ENCODE measurements at regions not wholly inside any gene's neighbourhood (a gene's known extent, or its start where the extent isn't known, plus 50 kb on each side); places are given as distances from the start of the nearest gene placed in this dataset.
"Not testable (repeated sequence)": the region's sequence is repeated elsewhere in the genome, so short reads cannot be mapped to it uniquely, and the experiment has no call there.

GRCh38 chr3:177358977-177359592 lies 161.8 kb upstream of the TBL1XR1 start:
- Mint-ChIP-seq H3K4me1 (peaks cover 36% of the 10 kb centered on the region), H3K27me3 (no peaks in the 10 kb centered on the region), H3K27ac (peak overlapping the region; percentile 98), H3K4me3 (peak overlapping the region; percentile 85), H3K36me3 (ENCODE audit: low read depth) (no peaks in the 10 kb centered on the region)
- ATAC-seq (peak; percentile 32), DNase-seq (peak in 2 of 3 donors; percentile 17 to 19)
- no peaks in the 10 kb centered on the region for H3K9me3 ChIP-seq (ENCODE audit: control insufficient read depth, low read length, poor library complexity, severe bottlenecking)

- peak; percentile 88 for ATAC-seq
- H3K9me3 ChIP-seq (ENCODE audit: control insufficient read depth, low read length, poor library complexity, severe bottlenecking): no peaks in the 10 kb centered on the region
- Mint-ChIP-seq H3K4me1 (peaks cover 36% of the 10 kb centered on the region), H3K4me3 (peak overlapping the region; percentile 85), H3K27ac (peak overlapping the region; percentile 98), H3K27me3 (no peaks in the 10 kb centered on the region), H3K36me3 (ENCODE audit: low read depth) (no peaks in the 10 kb centered on the region)
- peak; percentile 89 to 96 (median 92) for DNase-seq
Measured at GRCh38 chr3:177359593-177360357, 162.5 kb upstream of the TBL1XR1 start.

GRCh38 chr3:177361081-177361938 lies 164.0 kb upstream of the TBL1XR1 start:
- H3K36me3 Mint-ChIP-seq (ENCODE audit: low read depth): no peaks in the 10 kb centered on the region
- H3K9me3 ChIP-seq (ENCODE audit: control insufficient read depth, low read length, poor library complexity, severe bottlenecking): no peaks in the 10 kb centered on the region
- ATAC-seq (no peak), DNase-seq (no peak)
- peak overlapping the region; percentile 85 for H3K4me3 Mint-ChIP-seq
- peaks cover 36% of the 10 kb centered on the region for H3K4me1 Mint-ChIP-seq
- peak overlapping the region; percentile 98 for H3K27ac Mint-ChIP-seq
- no peaks in the 10 kb centered on the region for H3K27me3 Mint-ChIP-seq

- Mint-ChIP-seq H3K36me3 (ENCODE audit: low read depth) (peaks cover 2% of the 10 kb centered on the region), H3K4me3 (no peak overlapping the region), H3K27ac (no peak overlapping the region), H3K27me3 (no peaks in the 10 kb centered on the region), H3K4me1 (peaks cover 37% of the 10 kb centered on the region)
- H3K9me3 ChIP-seq (ENCODE audit: control insufficient read depth, low read length, poor library complexity, severe bottlenecking): no peaks in the 10 kb centered on the region
- ATAC-seq (no peak), DNase-seq (no peak)
Measured at GRCh38 chr3:177362626-177363025, 165.3 kb upstream of the TBL1XR1 start.

DNA sequence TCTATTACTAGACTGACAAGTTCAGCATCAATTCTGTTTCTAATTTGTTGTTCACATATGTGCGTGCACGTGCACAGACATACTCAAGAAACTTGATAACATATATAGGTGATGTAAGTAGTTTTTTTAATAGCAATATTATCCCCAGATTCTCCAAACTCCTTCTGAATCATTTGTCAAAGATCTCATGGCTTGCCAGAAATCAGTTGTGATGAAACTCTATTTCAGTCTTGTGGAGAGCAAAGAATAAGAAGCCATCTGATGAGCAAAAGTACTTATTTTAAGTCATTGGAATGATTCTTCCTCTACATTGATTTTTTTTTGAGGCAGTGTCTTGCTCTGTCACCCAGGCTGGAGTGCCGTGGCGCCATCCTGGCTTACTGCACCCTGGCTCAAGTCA lies 167.0 kb upstream of the TBL1XR1 start:
- H3K27me3 Mint-ChIP-seq: no peaks in the 10 kb centered on the region

DNA sequence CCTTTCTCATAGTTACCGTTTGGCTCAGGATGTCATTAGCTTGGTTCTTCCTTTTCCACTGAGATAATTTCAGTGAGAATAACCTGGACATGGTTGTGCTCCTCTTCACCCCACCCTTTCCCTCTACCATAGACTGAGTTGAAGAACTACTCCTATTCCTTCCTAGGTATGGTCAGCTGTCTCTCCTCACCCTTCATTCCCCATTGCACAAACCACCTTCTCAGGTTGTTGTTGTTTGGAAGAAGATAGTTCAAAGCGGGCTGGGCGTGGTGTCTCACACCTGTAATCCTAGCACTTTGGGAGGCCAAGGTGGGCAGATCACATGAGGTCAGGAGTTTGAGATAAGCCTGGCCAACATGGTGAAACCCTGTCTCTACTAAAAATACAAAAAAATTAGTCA lies 168.0 kb upstream of the TBL1XR1 start:
- H3K27me3 Mint-ChIP-seq; H3K4me3 Mint-ChIP-seq; H3K9me3 ChIP-seq (ENCODE audit: control insufficient read depth, low read length, poor library complexity, severe bottlenecking); H3K27ac Mint-ChIP-seq; DNase-seq; H3K36me3 Mint-ChIP-seq (ENCODE audit: low read depth); ATAC-seq: not testable (repeated sequence)
- peaks cover 16% of the 10 kb centered on the region for H3K4me1 Mint-ChIP-seq

More for the DNA sequence above, 167.0 kb upstream of the TBL1XR1 start:
- no peak overlapping the region for H3K4me3 Mint-ChIP-seq
- no peaks in the 10 kb centered on the region for H3K9me3 ChIP-seq (ENCODE audit: control insufficient read depth, low read length, poor library complexity, severe bottlenecking)
- H3K36me3 Mint-ChIP-seq (ENCODE audit: low read depth): peaks cover 4% of the 10 kb centered on the region
- no peak overlapping the region for H3K27ac Mint-ChIP-seq
- H3K4me1 Mint-ChIP-seq: peaks cover 22% of the 10 kb centered on the region
- no peak for DNase-seq
- no peak for ATAC-seq

DNA sequence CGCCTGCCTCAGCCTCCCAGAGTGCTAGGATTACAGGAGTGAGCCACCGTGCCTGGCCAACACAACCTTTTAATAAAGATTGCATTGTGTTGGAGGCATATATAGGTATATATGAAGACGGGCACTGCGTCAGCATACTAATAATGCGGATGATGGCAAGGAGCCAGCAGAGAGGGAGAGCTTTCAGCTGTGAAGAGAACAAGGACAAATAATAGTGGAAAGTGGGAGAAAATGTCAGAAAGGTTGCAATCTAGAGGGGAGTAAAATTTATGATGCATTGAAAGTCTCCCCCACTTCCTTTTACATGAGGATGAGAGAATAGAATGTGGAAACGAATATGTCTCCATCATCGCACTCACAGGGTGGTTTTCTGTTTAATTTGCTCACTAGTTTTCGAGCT lies 170.5 kb upstream of the TBL1XR1 start:
- no peaks in the 10 kb centered on the region for H3K9me3 ChIP-seq (ENCODE audit: control insufficient read depth, low read length, poor library complexity, severe bottlenecking)
- peaks cover 10% of the 10 kb centered on the region for H3K4me1 Mint-ChIP-seq
- peaks cover 4% of the 10 kb centered on the region for H3K36me3 Mint-ChIP-seq (ENCODE audit: low read depth)
- H3K4me3 Mint-ChIP-seq: no peak overlapping the region
- H3K27me3 Mint-ChIP-seq: no peaks in the 10 kb centered on the region
- DNase-seq: no peak
- no peak overlapping the region for H3K27ac Mint-ChIP-seq
- no peak for ATAC-seq

DNA sequence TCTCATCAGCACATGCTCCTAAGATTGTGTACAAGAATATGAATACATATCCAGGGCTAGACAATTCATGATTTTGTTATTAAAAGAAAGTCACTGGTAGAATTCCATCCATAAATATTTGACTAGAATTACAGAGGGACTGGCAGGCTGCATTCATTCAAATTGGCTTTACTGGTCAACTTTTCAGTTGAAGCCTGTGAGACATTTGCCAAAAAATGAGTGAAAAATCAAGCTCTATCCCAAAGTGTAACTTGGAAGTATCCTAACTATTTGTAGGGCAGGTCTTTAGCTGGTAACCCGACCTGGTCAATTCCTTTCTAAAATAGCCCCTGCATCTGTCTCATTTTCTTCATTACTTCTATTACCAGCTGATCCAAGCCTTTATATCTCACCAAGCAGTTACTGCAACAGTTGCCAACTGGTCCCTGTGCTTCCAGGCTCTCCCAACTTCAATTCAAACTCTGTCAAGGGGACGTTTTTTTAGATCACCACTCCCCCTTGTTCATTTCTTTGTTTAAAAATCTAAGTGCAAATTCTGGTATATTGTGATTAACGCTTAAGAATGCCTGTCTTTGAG lies 173.1 kb upstream of the TBL1XR1 start:
- Mint-ChIP-seq H3K36me3 (ENCODE audit: low read depth) (peaks cover 4% of the 10 kb centered on the region), H3K4me3 (no peak overlapping the region), H3K4me1 (peaks cover 8% of the 10 kb centered on the region), H3K27ac (no peak overlapping the region), H3K27me3 (no peaks in the 10 kb centered on the region)
- ATAC-seq (no peak), DNase-seq (no peak)
- no peaks in the 10 kb centered on the region for H3K9me3 ChIP-seq (ENCODE audit: control insufficient read depth, low read length, poor library complexity, severe bottlenecking)

DNA sequence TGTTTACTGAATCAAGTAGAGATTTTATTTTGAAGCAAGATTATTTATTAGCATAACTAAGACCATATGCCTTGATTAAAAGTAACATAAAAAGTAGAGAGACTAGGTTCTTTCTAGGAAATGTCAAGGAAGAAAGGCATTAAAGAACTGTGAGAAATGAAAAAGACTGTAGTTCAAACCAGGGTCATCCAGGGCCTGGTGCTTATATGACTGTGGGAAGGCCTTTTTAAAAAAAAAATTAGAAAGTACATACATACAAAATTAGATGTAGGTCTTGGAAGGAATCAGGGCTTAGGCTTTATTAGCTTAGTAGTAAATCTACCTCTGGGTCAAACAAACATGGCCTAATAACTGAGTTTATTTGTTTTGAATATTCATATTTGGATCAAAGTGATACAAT lies 173.9 kb upstream of the TBL1XR1 start:
- no peak for DNase-seq
- Mint-ChIP-seq H3K27ac (no peak overlapping the region), H3K4me3 (no peak overlapping the region), H3K27me3 (no peaks in the 10 kb centered on the region), H3K4me1 (peaks cover 8% of the 10 kb centered on the region), H3K36me3 (ENCODE audit: low read depth) (peaks cover 7% of the 10 kb centered on the region)
- H3K9me3 ChIP-seq (ENCODE audit: control insufficient read depth, low read length, poor library complexity, severe bottlenecking): no peaks in the 10 kb centered on the region
- ATAC-seq: no peak

- H3K27me3 Mint-ChIP-seq: no peaks in the 10 kb centered on the region
- ATAC-seq (no peak), DNase-seq (no peak)
- H3K9me3 ChIP-seq (ENCODE audit: control insufficient read depth, low read length, poor library complexity, severe bottlenecking): no peaks in the 10 kb centered on the region
- H3K36me3 Mint-ChIP-seq (ENCODE audit: low read depth): peaks cover 7% of the 10 kb centered on the region
- H3K4me3 Mint-ChIP-seq: no peak overlapping the region
- peaks cover 8% of the 10 kb centered on the region for H3K4me1 Mint-ChIP-seq
- peak overlapping the region; percentile 39 for H3K27ac Mint-ChIP-seq
Measured at GRCh38 chr3:177371888-177372287, 174.6 kb upstream of the TBL1XR1 start.

DNA sequence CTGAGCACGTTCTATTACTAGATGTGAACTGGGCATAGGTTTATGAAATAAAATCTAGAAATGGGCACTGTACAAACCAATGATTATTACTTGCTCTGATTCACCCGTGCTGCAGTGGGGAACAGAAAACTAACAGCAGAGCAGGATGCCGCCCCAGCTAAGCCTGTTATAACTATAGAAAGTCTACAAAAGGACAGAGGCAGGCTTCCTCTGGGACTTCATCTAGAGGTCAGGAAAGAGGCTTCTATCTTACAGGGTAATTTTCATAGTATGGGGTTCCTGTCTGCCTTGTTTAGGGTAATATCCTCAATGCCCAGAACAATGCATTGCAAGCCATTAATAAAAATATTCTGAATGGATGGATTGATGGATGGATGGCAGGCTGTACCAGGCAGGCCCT lies 177.0 kb upstream of the TBL1XR1 start:
- no peaks in the 10 kb centered on the region for H3K27me3 Mint-ChIP-seq
- H3K36me3 Mint-ChIP-seq (ENCODE audit: low read depth): peaks cover 3% of the 10 kb centered on the region
- DNase-seq: no peak
- peaks cover 15% of the 10 kb centered on the region for H3K4me1 Mint-ChIP-seq
- no peak overlapping the region for H3K27ac Mint-ChIP-seq
- H3K4me3 Mint-ChIP-seq: no peak overlapping the region
- no peaks in the 10 kb centered on the region for H3K9me3 ChIP-seq (ENCODE audit: control insufficient read depth, low read length, poor library complexity, severe bottlenecking)
- no peak for ATAC-seq

DNA sequence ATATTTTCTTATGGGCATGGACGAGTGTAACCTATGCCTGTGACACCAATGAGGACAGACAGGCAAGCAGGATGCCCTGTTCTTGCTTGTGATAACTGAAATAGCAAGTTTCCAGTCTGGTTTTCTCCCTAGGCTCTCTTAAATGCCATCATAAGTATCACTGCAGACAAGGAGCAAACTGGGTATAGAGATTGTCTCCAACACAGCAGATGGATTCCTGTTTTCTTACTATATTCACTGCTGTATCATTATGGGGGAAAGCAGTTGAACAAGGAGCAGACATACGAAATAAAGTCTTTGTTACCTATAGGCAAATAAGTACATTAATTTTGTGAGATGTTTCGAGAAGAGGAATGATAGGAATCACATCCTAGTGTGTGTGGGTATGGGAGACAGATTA lies 178.0 kb upstream of the TBL1XR1 start:
- no peaks in the 10 kb centered on the region for H3K9me3 ChIP-seq (ENCODE audit: control insufficient read depth, low read length, poor library complexity, severe bottlenecking)
- H3K4me3 Mint-ChIP-seq: no peak overlapping the region
- peak overlapping the region; percentile 61 for H3K27ac Mint-ChIP-seq

GRCh38 chr3:177377166-177377565 lies 179.9 kb upstream of the TBL1XR1 start:
- ATAC-seq: no peak
- no peak overlapping the region for H3K4me3 Mint-ChIP-seq
- H3K9me3 ChIP-seq (ENCODE audit: control insufficient read depth, low read length, poor library complexity, severe bottlenecking): no peaks in the 10 kb centered on the region
- no peak for DNase-seq
- peak overlapping the region; percentile 89 for H3K27ac Mint-ChIP-seq
- H3K27me3 Mint-ChIP-seq: no peaks in the 10 kb centered on the region
- peaks cover 6% of the 10 kb centered on the region for H3K36me3 Mint-ChIP-seq (ENCODE audit: low read depth)
- H3K4me1 Mint-ChIP-seq: peaks cover 11% of the 10 kb centered on the region

More for the DNA sequence above, 178.0 kb upstream of the TBL1XR1 start:
- no peak for ATAC-seq
- peaks cover 15% of the 10 kb centered on the region for H3K4me1 Mint-ChIP-seq
- peaks cover 5% of the 10 kb centered on the region for H3K36me3 Mint-ChIP-seq (ENCODE audit: low read depth)
- DNase-seq: no peak
- no peaks in the 10 kb centered on the region for H3K27me3 Mint-ChIP-seq
